ENCODE measurements at regions not wholly inside any gene's neighbourhood (a gene's known extent, or its start where the extent isn't known, plus 50 kb on each side); places are given as distances from the start of the nearest gene placed in this dataset.

DNA sequence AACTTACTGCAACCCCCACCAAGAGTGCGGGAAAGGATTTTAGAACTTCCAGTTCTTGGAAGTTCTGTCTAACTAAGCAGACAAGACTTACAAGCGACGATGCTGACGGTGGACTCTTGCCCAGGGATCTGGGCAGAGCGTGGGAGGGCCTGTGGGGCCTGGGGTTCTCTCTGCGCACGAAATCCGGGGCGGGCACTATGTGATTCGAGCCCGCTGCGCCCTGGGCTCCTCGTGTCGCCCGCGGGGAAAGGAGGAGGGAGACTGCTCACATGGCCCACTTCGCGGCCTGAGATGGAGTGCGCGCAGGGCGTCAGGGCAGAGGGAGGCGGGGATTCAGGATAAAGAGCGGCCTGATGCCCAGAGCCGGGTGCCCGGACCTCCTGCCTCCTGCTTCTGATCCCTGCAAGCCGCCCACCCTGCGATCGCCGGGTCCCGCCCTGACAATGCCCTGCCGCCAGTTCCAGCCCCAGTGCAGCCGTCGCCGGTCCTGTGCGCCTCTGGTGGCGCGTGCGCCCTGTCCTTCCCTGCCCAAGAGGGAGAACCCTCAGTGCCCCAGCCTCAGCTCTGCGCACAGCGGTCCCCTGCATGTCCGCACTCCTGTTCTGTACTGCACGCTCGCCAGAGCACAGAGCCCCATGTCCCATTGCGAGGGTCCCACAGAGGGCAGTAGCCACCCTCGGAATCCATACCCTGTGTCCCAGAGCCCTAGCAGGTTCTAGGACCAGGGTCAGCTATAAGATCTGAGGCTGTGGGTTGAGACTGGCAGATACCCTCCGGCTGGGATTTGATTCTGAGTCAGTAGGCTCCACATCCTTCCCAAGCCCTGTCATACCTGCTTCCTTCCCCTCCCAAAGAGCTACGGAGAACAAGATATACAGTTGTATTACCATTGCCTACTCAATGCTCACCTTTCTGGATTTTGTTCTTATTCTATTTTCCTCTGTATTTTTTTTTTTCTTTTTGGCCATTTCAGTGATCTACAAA, 99.4 kb upstream of the TMEM106B start:
- peaks cover 0 to 28% (median 0%) of the 10 kb centered on the region in 5 donors for H3K4me1 ChIP-seq (ENCODE audit: control insufficient read depth in 5 of 5, insufficient read depth in 5 of 5, low read length in 5 of 5)
- H3K27ac ChIP-seq (ENCODE audit: low read depth in 1 of 2, low read length in 1 of 2), result no peak overlapping the region
- WGBS, 2 donors, result 7 to 8% methylated on average over 36 to 47 of the region's 47 CpGs
- H3K27me3 ChIP-seq (ENCODE audit: control insufficient read depth in 3 of 3, insufficient read depth in 3 of 3, low read length in 2 of 3), result no peaks in the 10 kb centered on the region
- DNase-seq (peak; percentile 72 to 78 (median 76)), ATAC-seq (ENCODE audit: insufficient read depth, low FRiP score) (peak; percentile 81)
- H3K9ac ChIP-seq (ENCODE audit: insufficient read depth in 1 of 2, low read length in 2 of 2), result peak overlapping the region; percentile 21 to 73
- no peak overlapping the region for H3K4me3 ChIP-seq
- TF ChIP-seq, protein P1, sequence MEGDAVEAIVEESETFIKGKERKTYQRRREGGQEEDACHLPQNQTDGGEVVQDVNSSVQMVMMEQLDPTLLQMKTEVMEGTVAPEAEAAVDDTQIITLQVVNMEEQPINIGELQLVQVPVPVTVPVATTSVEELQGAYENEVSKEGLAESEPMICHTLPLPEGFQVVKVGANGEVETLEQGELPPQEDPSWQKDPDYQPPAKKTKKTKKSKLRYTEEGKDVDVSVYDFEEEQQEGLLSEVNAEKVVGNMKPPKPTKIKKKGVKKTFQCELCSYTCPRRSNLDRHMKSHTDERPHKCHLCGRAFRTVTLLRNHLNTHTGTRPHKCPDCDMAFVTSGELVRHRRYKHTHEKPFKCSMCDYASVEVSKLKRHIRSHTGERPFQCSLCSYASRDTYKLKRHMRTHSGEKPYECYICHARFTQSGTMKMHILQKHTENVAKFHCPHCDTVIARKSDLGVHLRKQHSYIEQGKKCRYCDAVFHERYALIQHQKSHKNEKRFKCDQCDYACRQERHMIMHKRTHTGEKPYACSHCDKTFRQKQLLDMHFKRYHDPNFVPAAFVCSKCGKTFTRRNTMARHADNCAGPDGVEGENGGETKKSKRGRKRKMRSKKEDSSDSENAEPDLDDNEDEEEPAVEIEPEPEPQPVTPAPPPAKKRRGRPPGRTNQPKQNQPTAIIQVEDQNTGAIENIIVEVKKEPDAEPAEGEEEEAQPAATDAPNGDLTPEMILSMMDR (IDR thresholded peaks at IDR 0.05; ENCODE audit: control extremely low read depth, extremely low read depth), result no peak
- no peaks in the 10 kb centered on the region for H3K36me3 ChIP-seq (ENCODE audit: control insufficient read depth in 4 of 4, insufficient read depth in 4 of 4, low read length in 4 of 4)
- H3K9me3 ChIP-seq (ENCODE audit: control insufficient read depth in 4 of 4, insufficient read depth in 3 of 4, low read length in 3 of 4), result no peaks in the 10 kb centered on the region

DNA sequence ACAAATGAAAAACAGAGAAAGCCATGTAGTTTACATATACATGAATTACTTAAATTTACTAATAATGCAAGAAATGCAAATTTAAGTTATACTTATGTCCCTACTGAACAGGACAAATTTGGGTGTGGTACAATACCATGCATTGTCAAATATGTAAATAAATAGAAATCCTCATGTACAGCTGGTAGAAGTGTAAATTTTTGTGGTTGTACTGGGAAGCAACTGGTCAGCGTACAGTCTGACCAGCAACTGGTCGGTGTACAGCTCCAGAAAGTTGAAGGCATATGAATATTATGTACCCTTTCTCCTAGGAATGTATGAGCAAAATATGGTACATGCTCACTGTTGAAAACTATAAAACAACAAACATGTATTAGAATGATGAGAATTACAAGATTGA, 93.9 kb upstream of the TMEM106B start:
- Histone ChIP-seq H3K27ac (ENCODE audit: low read depth in 1 of 2, low read length in 1 of 2) (no peak overlapping the region), H3K9me3 (ENCODE audit: control insufficient read depth in 4 of 4, insufficient read depth in 3 of 4, low read length in 3 of 4) (no peaks in the 10 kb centered on the region), H3K9ac (ENCODE audit: insufficient read depth in 1 of 2, low read length in 2 of 2) (no peak overlapping the region), H3K36me3 (ENCODE audit: control insufficient read depth in 4 of 4, insufficient read depth in 4 of 4, low read length in 4 of 4) (no peaks in the 10 kb centered on the region), H3K27me3 (ENCODE audit: control insufficient read depth in 3 of 3, insufficient read depth in 3 of 3, low read length in 2 of 3) (no peaks in the 10 kb centered on the region), H3K4me3 (no peak overlapping the region), H3K4me1 (ENCODE audit: control insufficient read depth in 5 of 5, insufficient read depth in 5 of 5, low read length in 5 of 5) (no peaks in the 10 kb centered on the region)
- TF ChIP-seq, protein P1 (IDR thresholded peaks at IDR 0.05; ENCODE audit: control extremely low read depth, extremely low read depth), result no peak
- 95 to 97% methylated on average over 2 of the region's 2 CpGs for WGBS, 2 donors
- ATAC-seq (ENCODE audit: insufficient read depth, low FRiP score) (no peak), DNase-seq (no peak)

DNA sequence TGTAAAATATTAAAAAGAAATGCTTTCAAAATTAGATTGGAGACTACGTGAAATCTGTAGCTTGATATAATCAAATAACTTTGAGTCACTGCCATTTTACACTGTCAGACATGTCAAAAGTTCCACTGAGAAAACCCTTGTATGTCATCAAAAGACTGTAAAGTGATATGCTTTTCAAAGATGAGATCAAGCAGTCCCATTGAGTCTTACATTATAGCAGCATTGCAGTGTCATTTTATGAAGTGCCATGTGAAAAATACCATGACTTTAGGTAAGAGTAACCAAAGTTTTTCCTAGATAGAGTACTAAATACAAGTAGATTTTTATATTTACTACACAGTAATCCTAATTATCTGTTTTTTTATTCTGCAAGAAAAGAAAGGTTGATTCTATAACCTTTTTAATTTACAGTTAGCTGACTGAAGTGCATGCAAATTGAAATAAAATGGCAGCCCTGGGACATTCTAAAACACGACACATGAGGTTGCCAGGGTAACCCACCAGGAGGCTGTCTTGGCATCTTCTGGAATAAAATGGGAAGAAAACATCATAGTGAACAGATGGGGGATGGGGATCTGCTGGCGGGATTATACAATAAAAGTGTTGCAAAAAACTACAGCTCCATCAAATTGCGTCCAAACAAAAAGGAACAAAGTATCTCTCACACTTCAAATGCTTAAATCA, 91.3 kb upstream of the TMEM106B start:
- H3K9me3 ChIP-seq (ENCODE audit: control insufficient read depth in 4 of 4, insufficient read depth in 3 of 4, low read length in 3 of 4), result no peaks in the 10 kb centered on the region
- H3K4me3 ChIP-seq, result no peak overlapping the region
- H3K27ac ChIP-seq (ENCODE audit: low read depth in 1 of 2, low read length in 1 of 2), result no peak overlapping the region
- H3K27me3 ChIP-seq (ENCODE audit: control insufficient read depth in 3 of 3, insufficient read depth in 3 of 3, low read length in 2 of 3), result no peaks in the 10 kb centered on the region
- H3K9ac ChIP-seq (ENCODE audit: insufficient read depth in 1 of 2, low read length in 2 of 2), result no peak overlapping the region
- TF ChIP-seq, protein P1 (IDR thresholded peaks at IDR 0.05; ENCODE audit: control extremely low read depth, extremely low read depth), result no peak
- 73 to 78% methylated on average over 4 of the region's 4 CpGs for WGBS, 2 donors
- ATAC-seq (ENCODE audit: insufficient read depth, low FRiP score) (no peak), DNase-seq (no peak)
- H3K4me1 ChIP-seq (ENCODE audit: control insufficient read depth in 5 of 5, insufficient read depth in 5 of 5, low read length in 5 of 5), result no peaks in the 10 kb centered on the region
- H3K36me3 ChIP-seq (ENCODE audit: control insufficient read depth in 4 of 4, insufficient read depth in 4 of 4, low read length in 4 of 4), result no peaks in the 10 kb centered on the region

Data from lung (tissue), 11 donors.